B cell (primary cell): ENCODE measurements at regions not wholly inside any gene's neighbourhood (a gene's known extent, or its start where the extent isn't known, plus 50 kb on each side); places are given as distances from the start of the nearest gene placed in this dataset.

Experiments
- ATAC-seq: fragments of 200-7000 bp; cut with Tn5 transposase; one replicate; pipeline ENCODE4 v1.10.0; 2021; ENCODE audit warnings: low read depth, mild to moderate bottlenecking, moderate number of reproducible peaks, moderate library complexity
- CTCF ChIA-PET: fragments of 350-600 bp; sonication (Branson Sonifier 250); formaldehyde crosslinking; loops from one replicate; lab custom pipeline; 2021; ENCODE audit warnings: antibody characterized with exemption, inconsistent platforms; lab: Charles Lee
- POLR2A ChIA-PET: fragments of 350-600 bp; sonication (Branson Sonifier 250); formaldehyde crosslinking; loops from one replicate; lab custom pipeline; 2021; ENCODE audit warnings: antibody characterized with exemption; lab: Charles Lee
- DNase-seq: peaks from one replicate; pipeline ENCODE4 v3.0.0; 2013
- H2AFZ ChIP-seq: 2 replicates; pipeline ENCODE4 v1.6.1; 2012; ENCODE audit warnings: mild to moderate bottlenecking, low read depth, low read length; ENCODE audit not compliant: insufficient read depth, poor library complexity, severe bottlenecking
- H3K27ac ChIP-seq, 2 donors: 1 replicate in 1 of 2; 2 replicates in 1 of 2; pipeline ENCODE4 v1.5.1; 2012 to 2013; ENCODE audit warnings: low read length in 2 of 2, mild to moderate bottlenecking in 2 of 2, moderate library complexity in 1 of 2
- H3K27me3 ChIP-seq, 4 experiments: fragments of 200-600 bp in 1 of 4; sonication (generic) in 1 of 4; replicated peaks in 1 of 4; 1 replicate in 2 of 4; 2 replicates in 2 of 4; pipeline versions ENCODE4 v1.6.1 to v1.7.0; 2013 to 2016; ENCODE audit warnings: low read length in 3 of 4, mild to moderate bottlenecking in 2 of 4, mixed read lengths in 1 of 4, moderate library complexity in 1 of 4; ENCODE audit not compliant: insufficient read depth in 4 of 4, control insufficient read depth in 3 of 4; ENCODE audit errors: control extremely low read depth in 1 of 4
- H3K36me3 ChIP-seq, 2 experiments: replicated peaks in 1 of 2; 1 replicate in 1 of 2; 2 replicates in 1 of 2; pipeline versions ENCODE4 v1.6.1 to v1.7.1; 2013; ENCODE audit warnings: low read length in 1 of 2; ENCODE audit not compliant: insufficient read depth in 2 of 2, control insufficient read depth in 1 of 2; ENCODE audit errors: control extremely low read depth in 1 of 2, extremely low read depth in 1 of 2
- H3K4me1 ChIP-seq, 2 donors: fragments of 200-600 bp in 1 of 2; sonication (generic) in 1 of 2; 1 replicate in 1 of 2; 2 replicates in 1 of 2; pipeline versions ENCODE4 v1.5.1 to v1.6.1; 2013 to 2017; ENCODE audit warnings: low read length in 2 of 2; ENCODE audit not compliant: control insufficient read depth in 2 of 2, insufficient read depth in 2 of 2
- H3K4me2 ChIP-seq: replicated peaks from 2 replicates; pipeline ENCODE3; 2012; ENCODE audit warnings: mild to moderate bottlenecking, low read depth, low read length; ENCODE audit not compliant: poor library complexity, severe bottlenecking
- H3K4me3 ChIP-seq, 5 experiments: fragments of 200-600 bp in 1 of 5; sonication (generic) in 1 of 5; 1 replicate in 3 of 5; 2 replicates in 2 of 5; pipeline versions ENCODE4 v1.5.1 to v1.7.0; 2011 to 2016; ENCODE audit warnings: low read length in 4 of 5, mild to moderate bottlenecking in 4 of 5, low read depth in 2 of 5, control low read depth in 1 of 5, moderate library complexity in 1 of 5; ENCODE audit not compliant: insufficient read depth in 1 of 5; ENCODE audit errors: control extremely low read depth in 1 of 5, extremely low read depth in 1 of 5
- H3K79me2 ChIP-seq: fragments of 200-600 bp; sonication (generic); one replicate; pipeline ENCODE4 v1.6.0; 2016; ENCODE audit warnings: low read length; ENCODE audit not compliant: control insufficient read depth, insufficient read depth
- H3K9ac ChIP-seq: fragments of 200-600 bp; sonication (generic); 2 replicates; pipeline ENCODE4 v1.6.1; 2017; ENCODE audit warnings: mild to moderate bottlenecking, low read length, moderate library complexity
- H3K9me3 ChIP-seq, 3 donors: one replicate each; pipeline versions ENCODE4 v1.6.1 to v1.7.1; 2013; ENCODE audit warnings: low read length in 2 of 3; ENCODE audit not compliant: control insufficient read depth in 2 of 3, insufficient read depth in 1 of 3; ENCODE audit errors: control extremely low read depth in 1 of 3
- H4K20me1 ChIP-seq: 2 replicates; pipeline ENCODE4 v1.6.0; 2012; ENCODE audit warnings: mild to moderate bottlenecking, low read length; ENCODE audit not compliant: insufficient read depth, control insufficient read depth, poor library complexity, severe bottlenecking
- H3K27ac Mint-ChIP-seq: one replicate; pipeline ENCODE4 v1.8.0; 2021; ENCODE audit warnings: mixed read lengths
- H3K27me3 Mint-ChIP-seq: one replicate; pipeline ENCODE4 v1.8.0; 2021; ENCODE audit warnings: mixed read lengths
- H3K4me1 Mint-ChIP-seq: one replicate; pipeline ENCODE4 v1.8.0; 2021; ENCODE audit warnings: mixed read lengths
- H3K4me3 Mint-ChIP-seq: one replicate; pipeline ENCODE4 v1.8.0; 2021; ENCODE audit warnings: mixed read lengths
- H3K9me3 Mint-ChIP-seq: one replicate; pipeline ENCODE4 v1.8.0; 2022; ENCODE audit warnings: mixed read lengths; ENCODE audit not compliant: insufficient read depth
- EZH2 ChIP-seq: IDR thresholded peaks from 2 replicates; pipeline ENCODE4 v1.6.1; 2012; ENCODE audit warnings: borderline replicate concordance, low read depth, mild to moderate bottlenecking, moderate library complexity, low read length; ENCODE audit not compliant: insufficient read depth, poor library complexity, severe bottlenecking
- WGBS: methylation state at CpG from one replicate; pipeline ENCODE4 v1.1.5; 2013; ENCODE audit warnings: missing lambda C conversion rate; ENCODE audit not compliant: insufficient coverage; 5-methylcytosine and 5-hydroxymethylcytosine counted together
- intact Hi-C: fragments of 100-400 bp; cut with micrococcal nuclease; formaldehyde crosslinking; loops from one replicate; pipeline ENCODE4 v1.10.0; 2022
- TF ChIP-seq, protein P1 (sequence below): fragments of 200-600 bp; IDR thresholded peaks from one replicate; pipeline ENCODE4 v1.8.0; 2022; ENCODE audit warnings: antibody characterized with exemption, mild to moderate bottlenecking

DNA sequence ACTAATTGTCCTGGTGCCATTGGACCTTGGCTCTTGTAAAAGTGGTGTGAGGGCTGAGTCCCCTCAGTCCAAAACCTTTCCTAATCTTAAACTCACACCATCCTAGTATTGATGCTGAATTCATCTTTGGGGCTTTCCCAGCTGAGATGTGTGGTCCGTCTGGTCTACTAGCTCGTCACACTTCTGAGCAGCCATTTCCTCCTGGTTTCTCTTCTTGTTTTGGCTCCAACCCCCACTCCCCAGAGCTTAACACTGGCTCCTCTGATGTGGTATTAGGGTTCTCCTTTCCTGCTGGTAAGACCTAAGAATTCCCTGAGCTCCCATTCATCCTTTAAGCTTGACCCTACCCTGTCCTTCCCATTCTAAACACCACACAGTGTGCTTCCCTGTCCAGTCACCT lies 900.6 kb downstream of the VRK1 start:
- TF ChIP-seq, protein P1, sequence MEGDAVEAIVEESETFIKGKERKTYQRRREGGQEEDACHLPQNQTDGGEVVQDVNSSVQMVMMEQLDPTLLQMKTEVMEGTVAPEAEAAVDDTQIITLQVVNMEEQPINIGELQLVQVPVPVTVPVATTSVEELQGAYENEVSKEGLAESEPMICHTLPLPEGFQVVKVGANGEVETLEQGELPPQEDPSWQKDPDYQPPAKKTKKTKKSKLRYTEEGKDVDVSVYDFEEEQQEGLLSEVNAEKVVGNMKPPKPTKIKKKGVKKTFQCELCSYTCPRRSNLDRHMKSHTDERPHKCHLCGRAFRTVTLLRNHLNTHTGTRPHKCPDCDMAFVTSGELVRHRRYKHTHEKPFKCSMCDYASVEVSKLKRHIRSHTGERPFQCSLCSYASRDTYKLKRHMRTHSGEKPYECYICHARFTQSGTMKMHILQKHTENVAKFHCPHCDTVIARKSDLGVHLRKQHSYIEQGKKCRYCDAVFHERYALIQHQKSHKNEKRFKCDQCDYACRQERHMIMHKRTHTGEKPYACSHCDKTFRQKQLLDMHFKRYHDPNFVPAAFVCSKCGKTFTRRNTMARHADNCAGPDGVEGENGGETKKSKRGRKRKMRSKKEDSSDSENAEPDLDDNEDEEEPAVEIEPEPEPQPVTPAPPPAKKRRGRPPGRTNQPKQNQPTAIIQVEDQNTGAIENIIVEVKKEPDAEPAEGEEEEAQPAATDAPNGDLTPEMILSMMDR, result no peak
- no peak for TF ChIP-seq EZH2
- Mint-ChIP-seq H3K4me3 (no peak overlapping the region), H3K27me3 (no peaks in the 10 kb centered on the region), H3K4me1 (no peaks in the 10 kb centered on the region), H3K9me3 (peaks cover 2% of the 10 kb centered on the region), H3K27ac (no peak overlapping the region)
- no peak overlapping the region for H3K4me3 ChIP-seq
- no peaks in the 10 kb centered on the region for H3K36me3 ChIP-seq
- intact Hi-C loops, result no loop called here
- ChIA-PET CTCF (no interaction called here), POLR2A (no interaction called here)
- H3K9me3 ChIP-seq, result peaks cover 0 to 9% (median 2%) of the 10 kb centered on the region in 3 donors
- H2AFZ ChIP-seq, result no peak overlapping the region
- no peak overlapping the region for H3K4me2 ChIP-seq
- no peak overlapping the region for H3K9ac ChIP-seq
- no peaks in the 10 kb centered on the region for H3K79me2 ChIP-seq
- ATAC-seq (no peak), DNase-seq (no peak)
- H3K27me3 ChIP-seq, result no peaks in the 10 kb centered on the region
- H3K4me1 ChIP-seq, result no peaks in the 10 kb centered on the region
- H3K27ac ChIP-seq, result no peak overlapping the region
- no peaks in the 10 kb centered on the region for H4K20me1 ChIP-seq
- WGBS, result no CpG with 5 or more reads among the region's 2 CpGs

- no peaks in the 10 kb centered on the region for H3K27me3 ChIP-seq
- ATAC-seq (no peak), DNase-seq (no peak)
- no peaks in the 10 kb centered on the region for H4K20me1 ChIP-seq
- Mint-ChIP-seq H3K27ac (no peak overlapping the region), H3K9me3 (peaks cover 2% of the 10 kb centered on the region), H3K4me3 (no peak overlapping the region), H3K27me3 (no peaks in the 10 kb centered on the region), H3K4me1 (no peaks in the 10 kb centered on the region)
- peaks cover 0 to 9% (median 2%) of the 10 kb centered on the region in 3 donors for H3K9me3 ChIP-seq
- intact Hi-C loops, result no loop called here
- H3K4me3 ChIP-seq, result no peak overlapping the region
- H3K36me3 ChIP-seq, result no peaks in the 10 kb centered on the region
- ChIA-PET POLR2A (no interaction called here), CTCF (no interaction called here)
- no peak overlapping the region for H3K27ac ChIP-seq
- H3K79me2 ChIP-seq, result no peaks in the 10 kb centered on the region
- H2AFZ ChIP-seq, result no peak overlapping the region
- H3K4me2 ChIP-seq, result no peak overlapping the region
- H3K4me1 ChIP-seq, result no peaks in the 10 kb centered on the region
- H3K9ac ChIP-seq, result no peak overlapping the region
- WGBS, result 97% methylated on average over 3 of the region's 3 CpGs
- TF ChIP-seq, protein P1, result no peak
- no peak for TF ChIP-seq EZH2
These were observed 901.8 kb downstream of the VRK1 start for GRCh38 chr14:97699026-97699425.
